OCI-LY1 (cell line): ENCODE measurements at regions not wholly inside any gene's neighbourhood (a gene's known extent, or its start where the extent isn't known, plus 50 kb on each side); places are given as distances from the start of the nearest gene placed in this dataset.

Source experiments
- H2AFZ ChIP-seq: fragments of 200-600 bp; sonication (generic), shearing (Covaris generic); 2 replicates; pipeline ENCODE4 v1.6.0; 2014; ENCODE audit warnings: antibody characterized with exemption, mild to moderate bottlenecking, low read length
- H3F3A ChIP-seq: fragments of 200-600 bp; sonication (generic), shearing (Covaris generic); 2 replicates; pipeline ENCODE4 v1.6.0; 2014; ENCODE audit warnings: mild to moderate bottlenecking, antibody characterized with exemption, low read length, moderate library complexity; ENCODE audit not compliant: insufficient read depth
- H3K27ac ChIP-seq: fragments of 200-600 bp; sonication (generic); 2 replicates; pipeline ENCODE4 v1.5.1; 2014; ENCODE audit warnings: low read length, mixed run types, mild to moderate bottlenecking, low read depth; ENCODE audit not compliant: poor library complexity, severe bottlenecking
- H3K27me3 ChIP-seq: fragments of 200-600 bp; sonication (generic); 2 replicates; pipeline ENCODE4 v1.6.0; 2014; ENCODE audit warnings: antibody characterized with exemption, mild to moderate bottlenecking, low read length, moderate library complexity; ENCODE audit not compliant: insufficient read depth
- H3K36me3 ChIP-seq: fragments of 200-600 bp; sonication (generic); 2 replicates; pipeline ENCODE4 v1.6.1; 2014; ENCODE audit warnings: mild to moderate bottlenecking, antibody characterized with exemption, low read length, moderate library complexity, mixed read lengths; ENCODE audit not compliant: insufficient read depth
- H3K4me1 ChIP-seq: fragments of 200-600 bp; sonication (generic); 2 replicates; pipeline ENCODE4 v1.5.1; 2014; ENCODE audit warnings: mild to moderate bottlenecking, low read length, moderate library complexity; ENCODE audit not compliant: insufficient read depth, severe bottlenecking
- H3K4me2 ChIP-seq: fragments of 200-600 bp; sonication (generic), shearing (Covaris generic); 2 replicates; pipeline ENCODE4 v1.6.1; 2014; ENCODE audit warnings: low read length
- H3K4me3 ChIP-seq: fragments of 200-600 bp; sonication (generic); 2 replicates; pipeline ENCODE4 v1.5.1; 2014; ENCODE audit warnings: low read length, low read depth, mild to moderate bottlenecking, mixed read lengths; ENCODE audit not compliant: poor library complexity, severe bottlenecking
- H3K79me2 ChIP-seq: fragments of 200-600 bp; shearing (Covaris generic); 2 replicates; pipeline ENCODE4 v1.6.1; 2016; ENCODE audit warnings: mixed run types, low read length, mixed read lengths; ENCODE audit not compliant: insufficient read depth
- H3K9ac ChIP-seq: fragments of 200-600 bp; sonication (generic), shearing (Covaris generic); 2 replicates; pipeline ENCODE4 v1.6.1; 2014; ENCODE audit warnings: mild to moderate bottlenecking, low read length, mixed read lengths
- H3K9me2 ChIP-seq: fragments of 200-600 bp; sonication (generic), shearing (Covaris generic); 2 replicates; pipeline ENCODE4 v1.6.1; 2014; ENCODE audit warnings: low read depth, mild to moderate bottlenecking, low read length, mixed read lengths
- H3K9me3 ChIP-seq: fragments of 200-600 bp; shearing (Covaris generic); 2 replicates; pipeline ENCODE4 v1.6.1; 2014; ENCODE audit warnings: low read length, mixed read lengths
- H4K20me1 ChIP-seq: fragments of 200-600 bp; sonication (generic), shearing (Covaris generic); 2 replicates; pipeline ENCODE4 v1.6.0; 2016; ENCODE audit warnings: mild to moderate bottlenecking, low read length; ENCODE audit not compliant: insufficient read depth
- EZH2 ChIP-seq: fragments of 200-600 bp; sonication (generic), shearing (Covaris generic); IDR thresholded peaks from 2 replicates; pipeline ENCODE4 v1.8.0; 2017; ENCODE audit warnings: borderline replicate concordance, mixed run types, mild to moderate bottlenecking, antibody characterized with exemption, low read length, moderate library complexity, mixed read lengths
- TF ChIP-seq, protein P1 (sequence below): fragments of 200-600 bp; sonication (generic), shearing (Covaris generic); IDR thresholded peaks from 2 replicates; pipeline ENCODE4 v1.5.1; 2017; ENCODE audit warnings: mild to moderate bottlenecking, antibody characterized with exemption, low read length, moderate library complexity, mixed read lengths

DNA sequence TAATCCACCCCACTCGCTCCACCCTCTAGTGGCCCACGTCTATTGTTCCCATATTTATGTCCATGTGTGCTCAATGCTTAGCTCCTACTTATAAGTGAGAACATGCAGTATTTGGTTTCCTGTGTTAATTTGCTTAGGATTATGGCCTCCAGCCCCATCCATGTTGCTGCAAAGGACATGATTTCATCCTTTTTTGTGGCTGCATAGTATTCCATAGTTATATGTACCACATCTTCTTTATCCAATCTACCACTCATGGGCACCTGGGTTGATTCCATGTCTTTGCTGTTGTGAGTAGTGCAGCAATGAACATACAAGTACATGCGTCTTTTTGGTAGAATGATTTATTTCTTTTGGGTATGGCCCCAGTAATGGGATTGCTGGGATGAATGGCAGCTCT is 319.9 kb downstream of the DYSF start:
- H3K4me1 ChIP-seq = no peaks in the 10 kb centered on the region
- H3K9me3 ChIP-seq = no peaks in the 10 kb centered on the region
- H3K79me2 ChIP-seq = no peaks in the 10 kb centered on the region
- H3K36me3 ChIP-seq = no peaks in the 10 kb centered on the region
- no peak overlapping the region for H2AFZ ChIP-seq
- TF ChIP-seq EZH2 = no peak
- TF ChIP-seq, protein P1, sequence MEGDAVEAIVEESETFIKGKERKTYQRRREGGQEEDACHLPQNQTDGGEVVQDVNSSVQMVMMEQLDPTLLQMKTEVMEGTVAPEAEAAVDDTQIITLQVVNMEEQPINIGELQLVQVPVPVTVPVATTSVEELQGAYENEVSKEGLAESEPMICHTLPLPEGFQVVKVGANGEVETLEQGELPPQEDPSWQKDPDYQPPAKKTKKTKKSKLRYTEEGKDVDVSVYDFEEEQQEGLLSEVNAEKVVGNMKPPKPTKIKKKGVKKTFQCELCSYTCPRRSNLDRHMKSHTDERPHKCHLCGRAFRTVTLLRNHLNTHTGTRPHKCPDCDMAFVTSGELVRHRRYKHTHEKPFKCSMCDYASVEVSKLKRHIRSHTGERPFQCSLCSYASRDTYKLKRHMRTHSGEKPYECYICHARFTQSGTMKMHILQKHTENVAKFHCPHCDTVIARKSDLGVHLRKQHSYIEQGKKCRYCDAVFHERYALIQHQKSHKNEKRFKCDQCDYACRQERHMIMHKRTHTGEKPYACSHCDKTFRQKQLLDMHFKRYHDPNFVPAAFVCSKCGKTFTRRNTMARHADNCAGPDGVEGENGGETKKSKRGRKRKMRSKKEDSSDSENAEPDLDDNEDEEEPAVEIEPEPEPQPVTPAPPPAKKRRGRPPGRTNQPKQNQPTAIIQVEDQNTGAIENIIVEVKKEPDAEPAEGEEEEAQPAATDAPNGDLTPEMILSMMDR = no peak
- no peaks in the 10 kb centered on the region for H3K27me3 ChIP-seq
- H3K4me2 ChIP-seq = no peak overlapping the region
- no peak overlapping the region for H3K27ac ChIP-seq
- H4K20me1 ChIP-seq = no peaks in the 10 kb centered on the region
- H3K4me3 ChIP-seq = no peak overlapping the region
- H3K9ac ChIP-seq = no peak overlapping the region
- H3F3A ChIP-seq = no peaks in the 10 kb centered on the region
- H3K9me2 ChIP-seq = no peaks in the 10 kb centered on the region

DNA sequence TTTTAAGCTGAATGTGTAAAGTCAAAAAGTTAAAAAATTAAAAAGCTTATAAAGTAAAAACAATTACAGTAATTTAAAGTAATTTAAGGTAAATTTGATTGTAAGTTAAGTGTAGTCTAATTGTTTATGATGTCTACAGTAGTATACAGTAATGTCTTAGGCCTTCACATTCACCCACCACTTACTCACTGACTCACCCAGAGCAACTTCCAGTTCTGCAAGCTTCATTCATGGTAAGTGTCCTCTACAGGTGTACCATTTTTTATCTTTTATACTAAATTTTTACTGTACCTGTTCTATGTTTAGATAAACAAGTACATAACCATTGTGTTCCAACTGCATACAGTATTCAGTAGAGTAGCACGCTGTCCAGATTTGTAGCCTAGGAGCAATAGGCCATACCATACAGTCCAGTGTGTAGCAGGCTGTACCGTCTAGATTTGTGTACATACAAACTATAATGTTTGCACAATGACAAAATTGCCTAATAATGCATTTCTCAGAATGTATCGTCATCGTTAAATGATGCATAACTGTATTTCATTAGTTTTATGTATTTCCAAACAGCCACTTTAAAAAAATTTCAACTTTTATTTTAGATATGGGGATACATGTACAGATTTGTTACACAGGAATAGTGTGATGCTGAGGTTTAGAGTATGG is 319.3 kb downstream of the DYSF start:
- H3K79me2 ChIP-seq = no peaks in the 10 kb centered on the region
- no peaks in the 10 kb centered on the region for H3K9me2 ChIP-seq
- H3K9ac ChIP-seq = no peak overlapping the region
- H3F3A ChIP-seq = no peaks in the 10 kb centered on the region
- H3K9me3 ChIP-seq = no peaks in the 10 kb centered on the region
- TF ChIP-seq EZH2 = no peak
- TF ChIP-seq, protein P1 = no peak
- H4K20me1 ChIP-seq = no peaks in the 10 kb centered on the region
- H3K27me3 ChIP-seq = no peaks in the 10 kb centered on the region
- H2AFZ ChIP-seq = no peak overlapping the region
- no peak overlapping the region for H3K4me2 ChIP-seq
- no peak overlapping the region for H3K4me3 ChIP-seq
- H3K4me1 ChIP-seq = no peaks in the 10 kb centered on the region
- H3K27ac ChIP-seq = no peak overlapping the region
- H3K36me3 ChIP-seq = no peaks in the 10 kb centered on the region

DNA sequence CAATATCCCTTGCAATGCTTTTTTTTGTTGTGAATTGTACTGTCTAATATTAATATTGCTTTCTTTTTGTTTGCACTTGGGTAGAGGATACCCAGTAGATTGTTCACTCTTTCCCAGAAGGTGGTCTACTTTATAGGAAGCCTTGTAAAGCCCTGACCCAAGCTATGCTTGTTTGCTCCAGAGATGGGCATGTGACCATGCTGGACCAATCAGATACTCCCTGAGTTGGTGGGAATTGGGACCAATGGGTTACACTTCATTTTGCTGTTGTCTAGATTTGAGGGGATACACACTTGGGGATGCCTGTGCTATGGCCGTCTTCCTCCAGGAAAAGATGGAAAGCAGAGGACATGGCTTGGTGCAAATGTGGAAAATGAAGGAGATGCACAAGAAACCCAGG is 314.3 kb downstream of the DYSF start:
- TF ChIP-seq EZH2 = no peak
- TF ChIP-seq, protein P1 = no peak
- no peak overlapping the region for H3K27ac ChIP-seq
- H3K27me3 ChIP-seq = no peaks in the 10 kb centered on the region
- no peak overlapping the region for H2AFZ ChIP-seq
- H3K36me3 ChIP-seq = no peaks in the 10 kb centered on the region
- no peak overlapping the region for H3K4me3 ChIP-seq
- no peaks in the 10 kb centered on the region for H3F3A ChIP-seq
- no peaks in the 10 kb centered on the region for H3K9me3 ChIP-seq
- H4K20me1 ChIP-seq = no peaks in the 10 kb centered on the region
- no peak overlapping the region for H3K9ac ChIP-seq
- H3K79me2 ChIP-seq = no peaks in the 10 kb centered on the region
- H3K4me2 ChIP-seq = no peak overlapping the region
- H3K9me2 ChIP-seq = no peaks in the 10 kb centered on the region
- H3K4me1 ChIP-seq = no peaks in the 10 kb centered on the region
